NB4 (cell line): ENCODE measurements at regions not wholly inside any gene's neighbourhood (a gene's known extent, or its start where the extent isn't known, plus 50 kb on each side); places are given as distances from the start of the nearest gene placed in this dataset.
A peak's percentile ranks its signal among the peaks of the same experiment; 100 is the strongest.

Experiments
- DNase-seq: peaks from one replicate; pipeline ENCODE4 v3.0.0; 2010; ENCODE audit warnings: low read depth
- H3K4me3 ChIP-seq: one replicate; pipeline ENCODE4 v1.5.1; 2011; ENCODE audit warnings: mild to moderate bottlenecking, low read depth, low read length, moderate library complexity
- CTCF ChIP-seq: IDR thresholded peaks from one replicate; pipeline ENCODE4 v1.5.1; 2012; ENCODE audit warnings: low read depth, low read length
- MYC ChIP-seq: IDR thresholded peaks from 2 replicates; pipeline ENCODE4 v1.6.1; 2011; ENCODE audit warnings: low read depth, low read length
- POLR2A ChIP-seq: IDR thresholded peaks from 2 replicates; pipeline ENCODE4 v1.6.1; 2011; ENCODE audit warnings: mild to moderate bottlenecking; ENCODE audit not compliant: insufficient read length; ENCODE audit errors: extremely low read depth
- TF ChIP-seq, protein P1 (sequence below): IDR thresholded peaks from 2 replicates; pipeline ENCODE4 v1.6.1; 2011; ENCODE audit warnings: low read depth, low read length

- H3K4me3 ChIP-seq = no peak overlapping the region
- DNase-seq = no peak
- TF ChIP-seq, protein P1, sequence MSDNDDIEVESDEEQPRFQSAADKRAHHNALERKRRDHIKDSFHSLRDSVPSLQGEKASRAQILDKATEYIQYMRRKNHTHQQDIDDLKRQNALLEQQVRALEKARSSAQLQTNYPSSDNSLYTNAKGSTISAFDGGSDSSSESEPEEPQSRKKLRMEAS = no peak
- TF ChIP-seq POLR2A (no peak), MYC (no peak), CTCF (no peak)
Measured at GRCh38 chr18:27619090-27619772, 434.1 kb upstream of the CHST9 start.

- TF ChIP-seq POLR2A = no peak
- TF ChIP-seq, protein P1 = no peak
- TF ChIP-seq CTCF = no peak
- TF ChIP-seq MYC = no peak
- H3K4me3 ChIP-seq = no peak overlapping the region
Measured at GRCh38 chr18:27616324-27616723, 431.2 kb upstream of the CHST9 start.

GRCh38 chr18:27614951-27615844, 430.1 kb upstream of the CHST9 start:
- no peak for DNase-seq
- TF ChIP-seq MYC = no peak
- TF ChIP-seq CTCF = no peak
- H3K4me3 ChIP-seq = no peak overlapping the region

More at GRCh38 chr18:27616324-27616723, 431.2 kb upstream of the CHST9 start:
- DNase-seq = no peak

- no peak overlapping the region for H3K4me3 ChIP-seq
- no peak for DNase-seq
- TF ChIP-seq MYC = no peak
- TF ChIP-seq POLR2A = no peak
- TF ChIP-seq, protein P1 = no peak
- no peak for TF ChIP-seq CTCF
Measured at GRCh38 chr18:27609221-27609620, 424.1 kb upstream of the CHST9 start.

DNA sequence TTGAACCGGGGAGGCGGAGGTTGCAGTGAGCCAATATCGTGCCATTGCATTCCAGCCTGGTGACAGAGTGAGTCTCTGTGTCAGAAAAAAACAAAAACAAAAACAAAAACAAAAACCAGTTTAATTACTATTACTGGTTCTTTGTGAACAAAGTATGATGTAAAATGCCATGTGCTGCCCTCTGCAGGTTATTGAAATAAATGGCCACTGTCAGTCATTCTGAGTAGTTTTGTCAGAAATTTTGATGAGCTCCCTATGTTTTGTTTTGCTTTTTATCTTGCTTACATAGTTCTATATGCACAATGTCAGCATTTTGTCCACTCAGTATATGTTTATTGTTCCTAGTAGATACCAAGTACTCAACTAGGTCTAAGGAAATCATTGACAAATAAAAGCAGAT, 423.6 kb upstream of the CHST9 start:
- no peak overlapping the region for H3K4me3 ChIP-seq
- TF ChIP-seq POLR2A (no peak), MYC (no peak), CTCF (peak; percentile 43)
- TF ChIP-seq, protein P1 = no peak
- peak; percentile 3 for DNase-seq
